ENCODE measurements at regions not wholly inside any gene's neighbourhood (a gene's known extent, or its start where the extent isn't known, plus 50 kb on each side); places are given as distances from the start of the nearest gene placed in this dataset.
"Not testable (repeated sequence)": the region's sequence is repeated elsewhere in the genome, so short reads cannot be mapped to it uniquely, and the experiment has no call there.

- no peak for FAIRE-seq
- Mint-ChIP-seq H3K4me1 (ENCODE audit: low read depth, unreplicated experiment) (peaks cover 7% of the 10 kb centered on the region), H3K36me3 (ENCODE audit: low read depth, unreplicated experiment) (no peaks in the 10 kb centered on the region), H3K27me3 (ENCODE audit: low read depth, unreplicated experiment) (no peaks in the 10 kb centered on the region), H3K4me3 (ENCODE audit: unreplicated experiment) (no peak overlapping the region), H3K9me3 (ENCODE audit: unreplicated experiment) (peaks cover 3% of the 10 kb centered on the region), H3K27ac (ENCODE audit: unreplicated experiment) (peak overlapping the region; percentile 22)
- Histone ChIP-seq H3K4me2 (ENCODE audit: low read length) (no peak overlapping the region), H3K9me3 (ENCODE audit: insufficient read depth, low read depth, low read length) (no peaks in the 10 kb centered on the region), H3K9ac (ENCODE audit: low read length) (no peak overlapping the region), H4K20me1 (ENCODE audit: insufficient read depth, low read length) (no peaks in the 10 kb centered on the region), H3K27ac (ENCODE audit: low read depth, low read length) (no peak overlapping the region), H2AFZ (ENCODE audit: low read depth, low read length) (no peak overlapping the region), H3K36me3 (ENCODE audit: insufficient read depth, low read length) (no peaks in the 10 kb centered on the region), H3K4me1 (ENCODE audit: insufficient read depth, low read length) (no peaks in the 10 kb centered on the region), H3K79me2 (ENCODE audit: insufficient read depth, low read length) (no peaks in the 10 kb centered on the region), H3K4me3 (ENCODE audit: insufficient read depth, low read depth, low read length) (no peak overlapping the region), H3K27me3 (ENCODE audit: insufficient read depth, low read length) (no peaks in the 10 kb centered on the region)
- no peak for DNase-seq (ENCODE audit: low read depth)
- no peak for TF ChIP-seq EZH2 (IDR thresholded peaks at IDR 0.05; ENCODE audit: insufficient read depth, low read length)
- TF ChIP-seq, protein P1, sequence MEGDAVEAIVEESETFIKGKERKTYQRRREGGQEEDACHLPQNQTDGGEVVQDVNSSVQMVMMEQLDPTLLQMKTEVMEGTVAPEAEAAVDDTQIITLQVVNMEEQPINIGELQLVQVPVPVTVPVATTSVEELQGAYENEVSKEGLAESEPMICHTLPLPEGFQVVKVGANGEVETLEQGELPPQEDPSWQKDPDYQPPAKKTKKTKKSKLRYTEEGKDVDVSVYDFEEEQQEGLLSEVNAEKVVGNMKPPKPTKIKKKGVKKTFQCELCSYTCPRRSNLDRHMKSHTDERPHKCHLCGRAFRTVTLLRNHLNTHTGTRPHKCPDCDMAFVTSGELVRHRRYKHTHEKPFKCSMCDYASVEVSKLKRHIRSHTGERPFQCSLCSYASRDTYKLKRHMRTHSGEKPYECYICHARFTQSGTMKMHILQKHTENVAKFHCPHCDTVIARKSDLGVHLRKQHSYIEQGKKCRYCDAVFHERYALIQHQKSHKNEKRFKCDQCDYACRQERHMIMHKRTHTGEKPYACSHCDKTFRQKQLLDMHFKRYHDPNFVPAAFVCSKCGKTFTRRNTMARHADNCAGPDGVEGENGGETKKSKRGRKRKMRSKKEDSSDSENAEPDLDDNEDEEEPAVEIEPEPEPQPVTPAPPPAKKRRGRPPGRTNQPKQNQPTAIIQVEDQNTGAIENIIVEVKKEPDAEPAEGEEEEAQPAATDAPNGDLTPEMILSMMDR (IDR thresholded peaks at IDR 0.05; ENCODE audit: insufficient read depth, low read depth, low read length) = no peak
These were observed 2133.0 kb downstream of the NCAM2 start for GRCh38 chr21:23131177-23131576.

DNA sequence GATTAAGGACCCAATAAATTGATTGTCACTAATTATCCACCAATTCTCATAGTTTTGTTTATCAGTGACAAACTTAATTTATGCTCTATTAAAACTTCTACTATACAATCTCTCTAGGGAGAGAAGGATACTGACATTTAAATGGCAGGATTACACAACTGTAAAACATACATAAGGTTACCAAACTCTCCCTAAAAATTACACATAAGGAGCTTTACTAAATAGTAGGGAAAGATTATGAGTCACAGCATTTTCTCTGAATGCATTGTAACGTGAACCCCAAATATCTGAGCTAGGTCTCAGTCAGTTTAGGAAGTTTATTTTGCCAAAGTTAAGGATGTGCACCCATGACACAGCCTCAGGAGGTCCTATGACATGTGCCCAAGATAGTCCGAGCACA, 2140.6 kb downstream of the NCAM2 start:
- Histone ChIP-seq H3K4me3 (ENCODE audit: insufficient read depth, low read depth, low read length) (no peak overlapping the region), H3K4me1 (ENCODE audit: insufficient read depth, low read length) (no peaks in the 10 kb centered on the region), H4K20me1 (ENCODE audit: insufficient read depth, low read length) (no peaks in the 10 kb centered on the region), H3K27ac (ENCODE audit: low read depth, low read length) (no peak overlapping the region), H3K9ac (ENCODE audit: low read length) (no peak overlapping the region), H3K79me2 (ENCODE audit: insufficient read depth, low read length) (no peaks in the 10 kb centered on the region), H3K9me3 (ENCODE audit: insufficient read depth, low read depth, low read length) (peaks cover 3% of the 10 kb centered on the region), H2AFZ (ENCODE audit: low read depth, low read length) (no peak overlapping the region), H3K4me2 (ENCODE audit: low read length) (no peak overlapping the region), H3K36me3 (ENCODE audit: insufficient read depth, low read length) (no peaks in the 10 kb centered on the region), H3K27me3 (ENCODE audit: insufficient read depth, low read length) (no peaks in the 10 kb centered on the region)
- FAIRE-seq (no peak), DNase-seq (ENCODE audit: low read depth) (no peak)
- no peak overlapping the region for H3K4me3 Mint-ChIP-seq (ENCODE audit: unreplicated experiment)
- TF ChIP-seq, protein P1 (IDR thresholded peaks at IDR 0.05; ENCODE audit: insufficient read depth, low read depth, low read length) = no peak
- H3K9me3 Mint-ChIP-seq (ENCODE audit: unreplicated experiment) = peaks cover 3% of the 10 kb centered on the region
- no peak overlapping the region for H3K27ac Mint-ChIP-seq (ENCODE audit: unreplicated experiment)
- H3K27me3 Mint-ChIP-seq (ENCODE audit: low read depth, unreplicated experiment) = no peaks in the 10 kb centered on the region
- H3K36me3 Mint-ChIP-seq (ENCODE audit: low read depth, unreplicated experiment) = no peaks in the 10 kb centered on the region
- H3K4me1 Mint-ChIP-seq (ENCODE audit: low read depth, unreplicated experiment) = no peaks in the 10 kb centered on the region

GRCh38 chr21:23152130-23152529, 2153.9 kb downstream of the NCAM2 start:
- no peaks in the 10 kb centered on the region for H3K27me3 ChIP-seq (ENCODE audit: insufficient read depth, low read length)
- no peaks in the 10 kb centered on the region for H3K4me1 ChIP-seq (ENCODE audit: insufficient read depth, low read length)
- TF ChIP-seq EZH2 (IDR thresholded peaks at IDR 0.05; ENCODE audit: insufficient read depth, low read length) = no peak
- TF ChIP-seq, protein P1 (IDR thresholded peaks at IDR 0.05; ENCODE audit: insufficient read depth, low read depth, low read length) = no peak
- H3K9me3 ChIP-seq (ENCODE audit: insufficient read depth, low read depth, low read length) = no peaks in the 10 kb centered on the region
- H3K4me2 ChIP-seq (ENCODE audit: low read length) = no peak overlapping the region
- H3K4me3 Mint-ChIP-seq (ENCODE audit: unreplicated experiment) = no peak overlapping the region
- DNase-seq (ENCODE audit: low read depth) (no peak), FAIRE-seq (no peak)
- no peaks in the 10 kb centered on the region for H3K4me1 Mint-ChIP-seq (ENCODE audit: low read depth, unreplicated experiment)
- H3K36me3 ChIP-seq (ENCODE audit: insufficient read depth, low read length) = no peaks in the 10 kb centered on the region
- no peaks in the 10 kb centered on the region for H3K36me3 Mint-ChIP-seq (ENCODE audit: low read depth, unreplicated experiment)
- H3K9me3 Mint-ChIP-seq (ENCODE audit: unreplicated experiment) = no peaks in the 10 kb centered on the region
- H3K9ac ChIP-seq (ENCODE audit: low read length) = no peak overlapping the region
- H3K4me3 ChIP-seq (ENCODE audit: insufficient read depth, low read depth, low read length) = no peak overlapping the region
- no peaks in the 10 kb centered on the region for H4K20me1 ChIP-seq (ENCODE audit: insufficient read depth, low read length)
- H3K27me3 Mint-ChIP-seq (ENCODE audit: low read depth, unreplicated experiment) = no peaks in the 10 kb centered on the region
- no peak overlapping the region for H3K27ac Mint-ChIP-seq (ENCODE audit: unreplicated experiment)
- no peak overlapping the region for H3K27ac ChIP-seq (ENCODE audit: low read depth, low read length)
- no peak overlapping the region for H2AFZ ChIP-seq (ENCODE audit: low read depth, low read length)
- no peaks in the 10 kb centered on the region for H3K79me2 ChIP-seq (ENCODE audit: insufficient read depth, low read length)

GRCh38 chr21:23153842-23154241, 2155.6 kb downstream of the NCAM2 start:
- H3K4me1 ChIP-seq (ENCODE audit: insufficient read depth, low read length); H3K9me3 Mint-ChIP-seq (ENCODE audit: unreplicated experiment); DNase-seq (ENCODE audit: low read depth); FAIRE-seq; H3K9me3 ChIP-seq (ENCODE audit: insufficient read depth, low read depth, low read length); H2AFZ ChIP-seq (ENCODE audit: low read depth, low read length); H3K4me1 Mint-ChIP-seq (ENCODE audit: low read depth, unreplicated experiment); H3K36me3 ChIP-seq (ENCODE audit: insufficient read depth, low read length); H3K27me3 ChIP-seq (ENCODE audit: insufficient read depth, low read length); H3K27me3 Mint-ChIP-seq (ENCODE audit: low read depth, unreplicated experiment); H3K36me3 Mint-ChIP-seq (ENCODE audit: low read depth, unreplicated experiment); H3K4me2 ChIP-seq (ENCODE audit: low read length); H3K4me3 ChIP-seq (ENCODE audit: insufficient read depth, low read depth, low read length); H3K27ac ChIP-seq (ENCODE audit: low read depth, low read length); H3K4me3 Mint-ChIP-seq (ENCODE audit: unreplicated experiment); H3K9ac ChIP-seq (ENCODE audit: low read length); H3K79me2 ChIP-seq (ENCODE audit: insufficient read depth, low read length); H3K27ac Mint-ChIP-seq (ENCODE audit: unreplicated experiment); H4K20me1 ChIP-seq (ENCODE audit: insufficient read depth, low read length): not testable (repeated sequence)

All from astrocyte (in vitro differentiated cells and primary cell).